ENCODE measurements at regions not wholly inside any gene's neighbourhood (a gene's known extent, or its start where the extent isn't known, plus 50 kb on each side); places are given as distances from the start of the nearest gene placed in this dataset.

DNA sequence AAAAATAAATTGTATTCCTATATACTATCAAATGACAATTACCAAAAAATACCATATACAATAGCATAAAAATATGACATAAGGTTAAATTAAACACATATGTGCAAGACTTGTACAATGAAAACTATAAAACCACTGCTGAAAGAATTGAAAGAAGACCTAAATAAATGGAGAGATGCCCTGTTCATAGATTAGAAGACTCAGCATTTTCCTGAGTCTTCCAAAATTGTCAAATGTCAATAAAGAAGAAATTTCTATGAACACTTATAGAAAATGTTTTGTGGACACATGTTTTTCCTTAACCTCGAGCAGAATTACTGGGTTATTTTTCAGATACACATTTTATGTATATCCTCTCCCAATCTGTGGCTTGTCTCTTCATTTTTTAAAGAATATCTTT is 103.1 kb upstream of the DCLK2 start:
- in situ Hi-C loops (cut with MboI; ENCODE audit: low pct_unique_long_range_greater_than_20kb in 2 of 9, low sequenced_read_pairs in 9 of 9, unreplicated experiment in 9 of 9) = loop anchor here in 3 of 9 experiments (25.0 kb wide), 2 partner anchors 262 to 887 kb away; no protein-coding TSS in a partner anchor

GRCh38 chr4:149980121-149980682 is 98.0 kb upstream of the DCLK2 start:
- no peak for ATAC-seq (replicated peaks in 6 of 8)
- H3K4me1 ChIP-seq (replicated peaks in 1 of 2) = peaks cover 0 to 11% of the 10 kb centered on the region in 2 donors
- WGBS, 10 experiments = 32 to 80% (median 54%) methylated on average over 4 to 7 of the region's 7 CpGs; no CpG with 5 or more reads in 3 of the 10 experiments
- in situ Hi-C loops (cut with MboI; ENCODE audit: low pct_unique_long_range_greater_than_20kb in 2 of 9, low sequenced_read_pairs in 9 of 9, unreplicated experiment in 9 of 9) = loop anchor here in 3 of 9 experiments (25.0 kb wide), 2 partner anchors 257 to 882 kb away; no protein-coding TSS in a partner anchor
- H3K4me3 ChIP-seq = no peak overlapping the region
- no peak overlapping the region for H3K27ac ChIP-seq

More for the DNA sequence above, 103.1 kb upstream of the DCLK2 start:
- WGBS, 10 experiments = 0 to 100% (median 83%) methylated on average over 1 of the region's 1 CpG; no CpG with 5 or more reads in 1 of the 10 experiments
- Histone ChIP-seq H3K27ac (no peak overlapping the region), H3K4me1 (replicated peaks in 1 of 2) (peaks cover 0 to 3% of the 10 kb centered on the region in 2 donors), H3K4me3 (no peak overlapping the region)
- no peak for ATAC-seq (replicated peaks in 6 of 8)

GRCh38 chr4:149980941-149981340 is 97.3 kb upstream of the DCLK2 start:
- in situ Hi-C loops (cut with MboI; ENCODE audit: low pct_unique_long_range_greater_than_20kb in 2 of 9, low sequenced_read_pairs in 9 of 9, unreplicated experiment in 9 of 9) = loop anchor here in 3 of 9 experiments (25.0 kb wide), 2 partner anchors 256 to 881 kb away; no protein-coding TSS in a partner anchor
- peak; percentile 74 to 97 (median 83) for ATAC-seq (replicated peaks in 6 of 8)
- no peak overlapping the region for H3K4me3 ChIP-seq
- peaks cover 0 to 11% of the 10 kb centered on the region in 2 donors for H3K4me1 ChIP-seq (replicated peaks in 1 of 2)
- 0 to 27% (median 15%) methylated on average over 2 to 6 of the region's 6 CpGs for WGBS, 10 experiments
- H3K27ac ChIP-seq = no peak overlapping the region

GRCh38 chr4:149983401-149983800 is 94.8 kb upstream of the DCLK2 start:
- H3K4me3 ChIP-seq = no peak overlapping the region
- in situ Hi-C loops (cut with MboI; ENCODE audit: low pct_unique_long_range_greater_than_20kb in 2 of 9, low sequenced_read_pairs in 9 of 9, unreplicated experiment in 9 of 9) = loop anchor here in 3 of 9 experiments (25.0 kb wide), 2 partner anchors 254 to 879 kb away; no protein-coding TSS in a partner anchor
- H3K27ac ChIP-seq = no peak overlapping the region
- WGBS, 10 experiments = 75 to 100% (median 94%) methylated on average over 1 to 2 of the region's 2 CpGs; no CpG with 5 or more reads in 3 of the 10 experiments
- peaks cover 23 to 28% of the 10 kb centered on the region in 2 donors for H3K4me1 ChIP-seq (replicated peaks in 1 of 2)
- ATAC-seq (replicated peaks in 6 of 8) = no peak

- no peak overlapping the region for H3K27ac ChIP-seq
- in situ Hi-C loops (cut with MboI; ENCODE audit: low pct_unique_long_range_greater_than_20kb in 2 of 9, low sequenced_read_pairs in 9 of 9, unreplicated experiment in 9 of 9) = loop anchor here in 3 of 9 experiments (25.0 kb wide), 2 partner anchors 253 to 878 kb away; no protein-coding TSS in a partner anchor
- no peak for ATAC-seq (replicated peaks in 6 of 8)
- peaks cover 24 to 28% of the 10 kb centered on the region in 2 donors for H3K4me1 ChIP-seq (replicated peaks in 1 of 2)
- no peak overlapping the region for H3K4me3 ChIP-seq
- 60 to 92% (median 86%) methylated on average over 1 to 3 of the region's 3 CpGs; no CpG with 5 or more reads in 5 of the 10 experiments for WGBS, 10 experiments
These were observed 94.3 kb upstream of the DCLK2 start for GRCh38 chr4:149983931-149984330.

- no peak overlapping the region for H3K4me3 ChIP-seq
- 75 to 100% (median 93%) methylated on average over 1 to 4 of the region's 4 CpGs for WGBS, 10 experiments
- no peak for ATAC-seq (replicated peaks in 6 of 8)
- H3K4me1 ChIP-seq (replicated peaks in 1 of 2) = peaks cover 20 to 24% of the 10 kb centered on the region in 2 donors
- no peak overlapping the region for H3K27ac ChIP-seq
- in situ Hi-C loops (cut with MboI; ENCODE audit: low pct_unique_long_range_greater_than_20kb in 2 of 9, low sequenced_read_pairs in 9 of 9, unreplicated experiment in 9 of 9) = loop anchor here in 3 of 9 experiments (25.0 kb wide), 2 partner anchors 251 to 876 kb away; no protein-coding TSS in a partner anchor
These were observed 92.3 kb upstream of the DCLK2 start for GRCh38 chr4:149985981-149986380.

DNA sequence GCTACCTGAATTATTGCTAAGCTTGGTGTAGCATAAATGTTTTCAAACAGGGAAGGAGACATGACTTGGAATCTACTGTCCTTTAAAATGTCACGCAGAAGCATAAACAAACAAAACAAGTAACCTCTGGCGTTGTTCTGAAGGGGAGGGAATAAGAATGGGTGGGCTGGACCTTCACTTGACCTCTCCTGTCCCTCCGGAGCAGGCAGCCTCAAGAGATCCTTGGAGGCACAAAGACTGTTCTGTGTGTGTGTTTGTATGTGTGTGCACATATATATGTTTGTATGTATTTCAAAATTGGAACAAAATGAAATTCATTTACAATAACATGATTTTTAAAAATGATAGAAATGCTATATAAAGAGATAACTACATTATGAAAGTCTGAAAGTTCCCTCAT is 91.3 kb upstream of the DCLK2 start:
- in situ Hi-C loops (cut with MboI; ENCODE audit: low pct_unique_long_range_greater_than_20kb in 2 of 9, low sequenced_read_pairs in 9 of 9, unreplicated experiment in 9 of 9) = loop anchor here in 3 of 9 experiments (25.0 kb wide), 2 partner anchors 250 to 875 kb away; no protein-coding TSS in a partner anchor
- 13 to 69% (median 66%) methylated on average over 1 to 3 of the region's 3 CpGs; no CpG with 5 or more reads in 4 of the 10 experiments for WGBS, 10 experiments
- Histone ChIP-seq H3K4me1 (replicated peaks in 1 of 2) (peaks cover 17 to 24% of the 10 kb centered on the region in 2 donors), H3K4me3 (no peak overlapping the region), H3K27ac (peak overlapping the region; percentile 47 to 62)
- peak in 6 of 8 experiments; percentile 31 to 75 (median 65) for ATAC-seq (replicated peaks in 6 of 8)

DNA sequence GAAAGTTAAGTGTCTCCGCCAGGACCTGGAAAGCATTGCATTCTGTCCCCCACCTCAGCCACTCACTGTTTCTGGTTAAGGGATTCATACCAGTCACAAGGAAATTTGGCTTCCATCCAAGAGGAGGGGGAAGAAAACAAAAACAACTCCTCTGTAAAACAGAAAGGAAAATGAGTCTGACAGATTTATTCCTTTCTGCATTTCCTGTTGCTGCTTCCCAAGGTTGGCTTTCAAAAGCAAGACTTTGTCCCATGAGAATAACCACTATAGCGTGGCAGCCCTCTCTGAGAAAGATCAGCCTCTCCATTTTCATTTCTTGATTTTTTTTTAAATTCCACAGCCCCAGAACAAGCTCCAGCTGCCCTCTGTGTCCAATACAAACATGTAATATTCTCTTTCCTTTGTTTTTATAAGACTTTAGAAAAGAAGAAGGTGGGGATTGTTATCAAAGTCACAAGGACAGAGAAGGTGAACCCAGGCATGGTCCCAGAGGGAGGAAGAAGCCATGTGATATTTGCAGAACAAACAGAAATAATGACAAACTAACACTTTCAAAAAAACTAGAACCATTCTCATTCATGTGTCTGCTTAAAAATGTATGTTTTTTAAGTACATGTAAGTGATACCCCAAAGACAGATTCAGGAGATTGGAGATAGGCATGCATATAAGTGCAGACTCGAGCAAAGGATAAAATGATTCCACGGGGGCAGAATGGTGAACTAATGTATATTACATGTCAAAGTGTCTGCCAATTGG is 90.7 kb upstream of the DCLK2 start:
- WGBS, 10 experiments = 21 to 90% (median 70%) methylated on average over 1 to 4 of the region's 4 CpGs; no CpG with 5 or more reads in 1 of the 10 experiments
- H3K4me3 ChIP-seq = no peak overlapping the region
- H3K27ac ChIP-seq = peak overlapping the region; percentile 50 to 74
- in situ Hi-C loops (cut with MboI; ENCODE audit: low pct_unique_long_range_greater_than_20kb in 2 of 9, low sequenced_read_pairs in 9 of 9, unreplicated experiment in 9 of 9) = loop anchor here in 3 of 9 experiments (25.0 kb wide), 2 partner anchors 250 to 875 kb away; no protein-coding TSS in a partner anchor
- peak; percentile 46 to 91 (median 86) for ATAC-seq (replicated peaks in 6 of 8)
- H3K4me1 ChIP-seq (replicated peaks in 1 of 2) = peaks cover 17 to 24% of the 10 kb centered on the region in 2 donors

GRCh38 chr4:149988087-149988410 is 90.2 kb upstream of the DCLK2 start:
- in situ Hi-C loops (cut with MboI; ENCODE audit: low pct_unique_long_range_greater_than_20kb in 2 of 9, low sequenced_read_pairs in 9 of 9, unreplicated experiment in 9 of 9) = loop anchor here in 3 of 9 experiments (25.0 kb wide), 2 partner anchors 249 to 874 kb away; no protein-coding TSS in a partner anchor
- 0 to 100% (median 46%) methylated on average over 1 of the region's 1 CpG; no CpG with 5 or more reads in 1 of the 10 experiments for WGBS, 10 experiments
- H3K4me3 ChIP-seq = no peak overlapping the region
- peaks cover 17 to 24% of the 10 kb centered on the region in 2 donors for H3K4me1 ChIP-seq (replicated peaks in 1 of 2)
- peak in 4 of 8 experiments; percentile 31 to 72 (median 58) for ATAC-seq (replicated peaks in 6 of 8)
- H3K27ac ChIP-seq = no peak overlapping the region

- H3K4me3 ChIP-seq = no peak overlapping the region
- in situ Hi-C loops (cut with MboI; ENCODE audit: low pct_unique_long_range_greater_than_20kb in 2 of 9, low sequenced_read_pairs in 9 of 9, unreplicated experiment in 9 of 9) = loop anchor here in 3 of 9 experiments (25.0 kb wide), 2 partner anchors 244 to 869 kb away; no protein-coding TSS in a partner anchor
- H3K27ac ChIP-seq = no peak overlapping the region
- ATAC-seq (replicated peaks in 6 of 8) = no peak
- peaks cover 2 to 4% of the 10 kb centered on the region in 2 donors for H3K4me1 ChIP-seq (replicated peaks in 1 of 2)
These were observed 85.2 kb upstream of the DCLK2 start for GRCh38 chr4:149993030-149993429.

- in situ Hi-C loops (cut with MboI; ENCODE audit: low pct_unique_long_range_greater_than_20kb in 2 of 9, low sequenced_read_pairs in 9 of 9, unreplicated experiment in 9 of 9) = loop anchor here in 3 of 9 experiments (25.0 kb wide), 2 partner anchors 242 to 867 kb away; no protein-coding TSS in a partner anchor
- WGBS, 10 experiments = 100% methylated on average over 1 of the region's 1 CpG; no CpG with 5 or more reads in 9 of the 10 experiments
- H3K27ac ChIP-seq = no peak overlapping the region
- H3K4me1 ChIP-seq (replicated peaks in 1 of 2) = no peaks in the 10 kb centered on the region
- H3K4me3 ChIP-seq = no peak overlapping the region
- no peak for ATAC-seq (replicated peaks in 6 of 8)
These were observed 83.0 kb upstream of the DCLK2 start for GRCh38 chr4:149995134-149995756.

- peak; percentile 48 to 95 (median 68) for ATAC-seq (replicated peaks in 6 of 8)
- Histone ChIP-seq H3K4me3 (no peak overlapping the region), H3K27ac (no peak overlapping the region), H3K4me1 (replicated peaks in 1 of 2) (no peaks in the 10 kb centered on the region)
- WGBS, 10 experiments = 40 to 100% (median 60%) methylated on average over 1 to 4 of the region's 4 CpGs; no CpG with 5 or more reads in 2 of the 10 experiments
- in situ Hi-C loops (cut with MboI; ENCODE audit: low pct_unique_long_range_greater_than_20kb in 2 of 9, low sequenced_read_pairs in 9 of 9, unreplicated experiment in 9 of 9) = loop anchor here in 3 of 9 experiments (25.0 kb wide), 2 partner anchors 239 to 864 kb away; no protein-coding TSS in a partner anchor
These were observed 80.3 kb upstream of the DCLK2 start for GRCh38 chr4:149997881-149998421.

Data from motor neuron (in vitro differentiated cells).